HG02870 (cell line): ENCODE measurements at regions not wholly inside any gene's neighbourhood (a gene's known extent, or its start where the extent isn't known, plus 50 kb on each side); places are given as distances from the start of the nearest gene placed in this dataset.
A peak's percentile ranks its signal among the peaks of the same experiment; 100 is the strongest.

Source experiments
- ATAC-seq: cut with Tn5 transposase; IDR thresholded peaks from one replicate; pipeline ENCODE4 v1.9.1; 2021; ENCODE audit warnings: mild to moderate bottlenecking, moderate library complexity; ENCODE audit not compliant: unreplicated experiment

- ATAC-seq, result peak; percentile 58
These were observed 80.4 kb downstream of the HSPH1 start for GRCh38 chr13:31081316-31081715.

GRCh38 chr13:31074756-31075155 lies 86.9 kb downstream of the HSPH1 start:
- ATAC-seq, result no peak

GRCh38 chr13:31073859-31074718 lies 87.6 kb downstream of the HSPH1 start:
- peak; percentile 95 for ATAC-seq

GRCh38 chr13:31072041-31072440 lies 89.7 kb downstream of the HSPH1 start:
- ATAC-seq, result no peak

- no peak for ATAC-seq
These were observed 91.7 kb downstream of the HSPH1 start for GRCh38 chr13:31069808-31070534.

GRCh38 chr13:31068119-31068423 lies 93.6 kb downstream of the HSPH1 start:
- no peak for ATAC-seq

- no peak for ATAC-seq
These were observed 94.1 kb downstream of the HSPH1 start for GRCh38 chr13:31067416-31068118.

- no peak for ATAC-seq
These were observed 97.1 kb downstream of the HSPH1 start for GRCh38 chr13:31064636-31065035.

- ATAC-seq, result no peak
These were observed 97.9 kb downstream of the HSPH1 start for GRCh38 chr13:31063772-31064171.

GRCh38 chr13:31060655-31061054 lies 101.0 kb downstream of the HSPH1 start:
- no peak for ATAC-seq

- no peak for ATAC-seq
These were observed 101.5 kb downstream of the HSPH1 start for GRCh38 chr13:31060220-31060619.

GRCh38 chr13:31057403-31058033 lies 104.2 kb downstream of the HSPH1 start:
- ATAC-seq, result no peak

GRCh38 chr13:31056644-31057271 lies 104.9 kb downstream of the HSPH1 start:
- no peak for ATAC-seq

- no peak for ATAC-seq
These were observed 106.1 kb downstream of the HSPH1 start for GRCh38 chr13:31055589-31055988.

- no peak for ATAC-seq
These were observed 107.1 kb downstream of the HSPH1 start for GRCh38 chr13:31054632-31055031.

GRCh38 chr13:31053896-31054295 lies 107.8 kb downstream of the HSPH1 start:
- ATAC-seq, result no peak

GRCh38 chr13:31053091-31053490 lies 108.6 kb downstream of the HSPH1 start:
- no peak for ATAC-seq

GRCh38 chr13:31052478-31052877 lies 109.2 kb downstream of the HSPH1 start:
- no peak for ATAC-seq

GRCh38 chr13:31051999-31052398 lies 109.7 kb downstream of the HSPH1 start:
- ATAC-seq, result no peak

- ATAC-seq, result no peak
These were observed 111.0 kb downstream of the HSPH1 start for GRCh38 chr13:31050486-31051400.
